Right lobe of liver (tissue), 4 donors: ENCODE measurements at regions not wholly inside any gene's neighbourhood (a gene's known extent, or its start where the extent isn't known, plus 50 kb on each side); places are given as distances from the start of the nearest gene placed in this dataset.

Source experiments
- CTCF ChIP-seq, 4 donors: fragments of 200-600 bp in 3 of 4; fragments of 450-650 bp in 1 of 4; IDR thresholded peaks; one replicate each; pipeline versions ENCODE4 v1.5.1 to v1.8.0; 2016 to 2022; ENCODE audit warnings: antibody characterized with exemption in 4 of 4, mild to moderate bottlenecking in 2 of 4
- POLR2A ChIP-seq: fragments of 450-650 bp; IDR thresholded peaks from one replicate; pipeline ENCODE4 v1.6.1; 2017; ENCODE audit warnings: antibody characterized with exemption, mild to moderate bottlenecking
- donor health status: DM: no; HTN: no; CAD: no.
- donor health status: DM: no; HTN: no; CAD: no.
- donor health status: DM: no; HTN: yes; CAD: no.

GRCh38 chr2:194077366-194077765 lies 1579.7 kb upstream of the SLC39A10 start:
- TF ChIP-seq CTCF (IDR thresholded peaks at IDR 0.05) = no peak
- no peak for TF ChIP-seq POLR2A
